NCI-H1105 treated with DMSO at 0.1 percent for 48 hours (cell line): ENCODE measurements at regions not wholly inside any gene's neighbourhood (a gene's known extent, or its start where the extent isn't known, plus 50 kb on each side); places are given as distances from the start of the nearest gene placed in this dataset.

ENCODE experiments used
- DNase-seq: peaks from one replicate; lab custom pipeline; 2025; lab: John Stamatoyannopoulos, UW

- no peak for DNase-seq
These were observed 70.0 kb upstream of the CDH10 start for GRCh38 chr5:24714746-24715145.

DNA sequence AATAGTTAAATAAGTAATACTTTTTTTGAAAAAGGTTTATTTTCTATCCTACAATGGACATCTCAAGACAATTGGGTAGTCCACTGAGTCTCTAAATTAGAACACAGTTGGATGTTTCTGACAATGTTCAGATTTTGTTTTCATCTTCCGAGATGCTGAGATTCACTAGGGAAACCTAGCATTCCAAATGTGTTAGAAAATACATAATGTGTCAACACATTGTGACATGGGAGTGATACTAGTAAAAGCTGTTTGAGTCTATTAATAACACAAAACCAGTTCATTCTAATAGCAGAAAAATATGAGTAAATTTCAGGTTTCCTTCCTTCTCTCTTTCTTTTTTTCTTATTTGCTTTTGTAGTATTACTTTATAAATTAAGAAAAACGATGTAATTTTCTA is 68.2 kb upstream of the CDH10 start:
- DNase-seq = no peak

- no peak for DNase-seq
These were observed 67.3 kb upstream of the CDH10 start for GRCh38 chr5:24712047-24712446.

- DNase-seq = no peak
These were observed 59.2 kb upstream of the CDH10 start for GRCh38 chr5:24703934-24704333.
